Nephron (organoid): ENCODE measurements at regions not wholly inside any gene's neighbourhood (a gene's known extent, or its start where the extent isn't known, plus 50 kb on each side); places are given as distances from the start of the nearest gene placed in this dataset.

ENCODE experiments used
- H3K27ac Mint-ChIP-seq, 3 experiments: 2 replicates each; pipeline ENCODE4 v1.8.0; 2020; ENCODE audit warnings: mixed read lengths in 3 of 3, mild to moderate bottlenecking in 2 of 3, moderate library complexity in 1 of 3
- H3K27me3 Mint-ChIP-seq: 2 replicates; pipeline ENCODE4 v1.8.0; 2021; ENCODE audit warnings: low read depth, mild to moderate bottlenecking, moderate library complexity, mixed read lengths
- H3K36me3 Mint-ChIP-seq: 2 replicates; pipeline ENCODE4 v1.8.0; 2020; ENCODE audit warnings: low read depth, mixed read lengths
- H3K4me1 Mint-ChIP-seq: 2 replicates; pipeline ENCODE4 v1.8.0; 2020; ENCODE audit warnings: mixed read lengths
- H3K4me3 Mint-ChIP-seq, 3 experiments: 2 replicates each; pipeline ENCODE4 v1.8.0; 2020; ENCODE audit warnings: mild to moderate bottlenecking in 3 of 3, mixed read lengths in 3 of 3, moderate library complexity in 2 of 3
- H3K9me3 Mint-ChIP-seq: 2 replicates; pipeline ENCODE4 v1.8.0; 2020; ENCODE audit warnings: mixed read lengths
- CTCF ChIP-seq, 3 experiments: fragments of 200-600 bp; sonication (generic); IDR thresholded peaks; one replicate each; pipeline ENCODE4 v1.5.0; 2021; ENCODE audit warnings: antibody characterized with exemption in 3 of 3; ENCODE audit not compliant: unreplicated experiment in 3 of 3

- Mint-ChIP-seq H3K27ac (no peak overlapping the region), H3K36me3 (no peaks in the 10 kb centered on the region), H3K4me1 (no peaks in the 10 kb centered on the region), H3K4me3 (no peak overlapping the region), H3K9me3 (peaks cover 5% of the 10 kb centered on the region), H3K27me3 (no peaks in the 10 kb centered on the region)
- TF ChIP-seq CTCF (IDR thresholded peaks at IDR 0.05; ENCODE audit: unreplicated experiment in 3 of 3): no peak
These were observed 1219.8 kb upstream of the RAG2 start for GRCh38 chr11:37817727-37818270.

- no peak for TF ChIP-seq CTCF (IDR thresholded peaks at IDR 0.05; ENCODE audit: unreplicated experiment in 3 of 3)
- no peaks in the 10 kb centered on the region for H3K36me3 Mint-ChIP-seq
- H3K27ac Mint-ChIP-seq: no peak overlapping the region
These were observed 1214.3 kb upstream of the RAG2 start for GRCh38 chr11:37812281-37812880.

GRCh38 chr11:37811349-37811748 lies 1213.3 kb upstream of the RAG2 start:
- no peak for TF ChIP-seq CTCF (IDR thresholded peaks at IDR 0.05; ENCODE audit: unreplicated experiment in 3 of 3)
- Mint-ChIP-seq H3K27ac (no peak overlapping the region), H3K27me3 (peaks cover 4% of the 10 kb centered on the region), H3K9me3 (no peaks in the 10 kb centered on the region), H3K4me1 (no peaks in the 10 kb centered on the region), H3K36me3 (no peaks in the 10 kb centered on the region), H3K4me3 (no peak overlapping the region)

More at GRCh38 chr11:37812281-37812880, 1214.3 kb upstream of the RAG2 start:
- Mint-ChIP-seq H3K4me1 (no peaks in the 10 kb centered on the region), H3K4me3 (no peak overlapping the region), H3K27me3 (peaks cover 4% of the 10 kb centered on the region), H3K9me3 (no peaks in the 10 kb centered on the region)

GRCh38 chr11:37804666-37805065 lies 1206.6 kb upstream of the RAG2 start:
- H3K9me3 Mint-ChIP-seq: no peaks in the 10 kb centered on the region
- peaks cover 3% of the 10 kb centered on the region for H3K27me3 Mint-ChIP-seq

GRCh38 chr11:37788141-37788877 lies 1190.3 kb upstream of the RAG2 start:
- no peak for TF ChIP-seq CTCF (IDR thresholded peaks at IDR 0.05; ENCODE audit: unreplicated experiment in 3 of 3)
- Mint-ChIP-seq H3K36me3 (no peaks in the 10 kb centered on the region), H3K27me3 (no peaks in the 10 kb centered on the region), H3K9me3 (peaks cover 28% of the 10 kb centered on the region), H3K4me3 (no peak overlapping the region), H3K27ac (no peak overlapping the region), H3K4me1 (no peaks in the 10 kb centered on the region)

More at GRCh38 chr11:37804666-37805065, 1206.6 kb upstream of the RAG2 start:
- Mint-ChIP-seq H3K4me1 (no peaks in the 10 kb centered on the region), H3K4me3 (no peak overlapping the region), H3K36me3 (no peaks in the 10 kb centered on the region), H3K27ac (no peak overlapping the region)
- TF ChIP-seq CTCF (IDR thresholded peaks at IDR 0.05; ENCODE audit: unreplicated experiment in 3 of 3): no peak
